ENCODE measurements at regions not wholly inside any gene's neighbourhood (a gene's known extent, or its start where the extent isn't known, plus 50 kb on each side); places are given as distances from the start of the nearest gene placed in this dataset.
"Not testable (repeated sequence)": the region's sequence is repeated elsewhere in the genome, so short reads cannot be mapped to it uniquely, and the experiment has no call there.

GRCh38 chr5:25199902-25200301, 555.1 kb upstream of the CDH10 start:
- TF ChIP-seq POLR2AphosphoS5 (IDR thresholded peaks at IDR 0.05; ENCODE audit: low read depth, low read length); FOXM1 (IDR thresholded peaks at IDR 0.05; ENCODE audit: low read depth); RFX5 (IDR thresholded peaks at IDR 0.05; ENCODE audit: low read length); RAD21 (IDR thresholded peaks at IDR 0.05; ENCODE audit: low read length); TAF1 (IDR thresholded peaks at IDR 0.05; ENCODE audit: borderline replicate concordance, low read depth, low read length); CHD2 (IDR thresholded peaks at IDR 0.05; ENCODE audit: low read length, partially characterized antibody); RXRA (IDR thresholded peaks at IDR 0.05; ENCODE audit: borderline replicate concordance, low read depth); EP300 (IDR thresholded peaks at IDR 0.05; ENCODE audit: borderline replicate concordance in 1 of 2, low read depth in 1 of 2, low read length in 1 of 2); MAX (IDR thresholded peaks at IDR 0.05; ENCODE audit: low read depth); MXI1 (IDR thresholded peaks at IDR 0.05; ENCODE audit: low read depth, low read length); USF1 (IDR thresholded peaks at IDR 0.05; ENCODE audit: borderline replicate concordance, low read depth); FOSL2 (IDR thresholded peaks at IDR 0.05; ENCODE audit: borderline replicate concordance, low read depth): not testable (repeated sequence)
- TF ChIP-seq, protein P1, sequence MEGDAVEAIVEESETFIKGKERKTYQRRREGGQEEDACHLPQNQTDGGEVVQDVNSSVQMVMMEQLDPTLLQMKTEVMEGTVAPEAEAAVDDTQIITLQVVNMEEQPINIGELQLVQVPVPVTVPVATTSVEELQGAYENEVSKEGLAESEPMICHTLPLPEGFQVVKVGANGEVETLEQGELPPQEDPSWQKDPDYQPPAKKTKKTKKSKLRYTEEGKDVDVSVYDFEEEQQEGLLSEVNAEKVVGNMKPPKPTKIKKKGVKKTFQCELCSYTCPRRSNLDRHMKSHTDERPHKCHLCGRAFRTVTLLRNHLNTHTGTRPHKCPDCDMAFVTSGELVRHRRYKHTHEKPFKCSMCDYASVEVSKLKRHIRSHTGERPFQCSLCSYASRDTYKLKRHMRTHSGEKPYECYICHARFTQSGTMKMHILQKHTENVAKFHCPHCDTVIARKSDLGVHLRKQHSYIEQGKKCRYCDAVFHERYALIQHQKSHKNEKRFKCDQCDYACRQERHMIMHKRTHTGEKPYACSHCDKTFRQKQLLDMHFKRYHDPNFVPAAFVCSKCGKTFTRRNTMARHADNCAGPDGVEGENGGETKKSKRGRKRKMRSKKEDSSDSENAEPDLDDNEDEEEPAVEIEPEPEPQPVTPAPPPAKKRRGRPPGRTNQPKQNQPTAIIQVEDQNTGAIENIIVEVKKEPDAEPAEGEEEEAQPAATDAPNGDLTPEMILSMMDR (IDR thresholded peaks at IDR 0.05): not testable (repeated sequence)
- TF ChIP-seq, protein P2, sequence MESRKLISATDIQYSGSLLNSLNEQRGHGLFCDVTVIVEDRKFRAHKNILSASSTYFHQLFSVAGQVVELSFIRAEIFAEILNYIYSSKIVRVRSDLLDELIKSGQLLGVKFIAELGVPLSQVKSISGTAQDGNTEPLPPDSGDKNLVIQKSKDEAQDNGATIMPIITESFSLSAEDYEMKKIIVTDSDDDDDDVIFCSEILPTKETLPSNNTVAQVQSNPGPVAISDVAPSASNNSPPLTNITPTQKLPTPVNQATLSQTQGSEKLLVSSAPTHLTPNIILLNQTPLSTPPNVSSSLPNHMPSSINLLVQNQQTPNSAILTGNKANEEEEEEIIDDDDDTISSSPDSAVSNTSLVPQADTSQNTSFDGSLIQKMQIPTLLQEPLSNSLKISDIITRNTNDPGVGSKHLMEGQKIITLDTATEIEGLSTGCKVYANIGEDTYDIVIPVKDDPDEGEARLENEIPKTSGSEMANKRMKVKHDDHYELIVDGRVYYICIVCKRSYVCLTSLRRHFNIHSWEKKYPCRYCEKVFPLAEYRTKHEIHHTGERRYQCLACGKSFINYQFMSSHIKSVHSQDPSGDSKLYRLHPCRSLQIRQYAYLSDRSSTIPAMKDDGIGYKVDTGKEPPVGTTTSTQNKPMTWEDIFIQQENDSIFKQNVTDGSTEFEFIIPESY (IDR thresholded peaks at IDR 0.05; ENCODE audit: borderline replicate concordance, low read depth): not testable (repeated sequence)

Data from SK-N-SH (cell line).